ENCODE measurements at regions not wholly inside any gene's neighbourhood (a gene's known extent, or its start where the extent isn't known, plus 50 kb on each side); places are given as distances from the start of the nearest gene placed in this dataset.

DNA sequence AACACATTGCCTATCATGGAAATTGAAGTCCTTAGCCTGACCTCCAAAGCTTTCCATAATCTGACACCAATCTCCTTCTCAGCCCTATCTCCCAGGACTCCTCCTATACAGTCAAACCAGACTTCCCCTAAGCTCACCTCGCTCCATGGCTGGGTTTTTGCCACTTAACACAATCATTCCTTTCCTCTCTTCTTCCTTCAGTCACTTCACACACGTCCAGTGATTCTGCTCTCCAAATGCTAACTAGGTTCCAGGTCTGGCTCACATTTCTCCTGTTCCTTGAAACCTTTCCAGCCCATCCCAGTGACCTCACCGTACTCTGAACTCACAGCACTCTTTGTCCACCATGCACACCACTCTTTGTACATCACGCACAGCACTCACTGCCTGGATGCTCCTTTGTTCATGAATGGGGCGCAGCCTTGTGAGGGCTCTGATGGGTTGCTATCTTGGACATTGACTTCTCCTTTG is 98.4 kb downstream of the GLUL start:
- DNase-seq (ENCODE audit: low spot score): no peak

DNA sequence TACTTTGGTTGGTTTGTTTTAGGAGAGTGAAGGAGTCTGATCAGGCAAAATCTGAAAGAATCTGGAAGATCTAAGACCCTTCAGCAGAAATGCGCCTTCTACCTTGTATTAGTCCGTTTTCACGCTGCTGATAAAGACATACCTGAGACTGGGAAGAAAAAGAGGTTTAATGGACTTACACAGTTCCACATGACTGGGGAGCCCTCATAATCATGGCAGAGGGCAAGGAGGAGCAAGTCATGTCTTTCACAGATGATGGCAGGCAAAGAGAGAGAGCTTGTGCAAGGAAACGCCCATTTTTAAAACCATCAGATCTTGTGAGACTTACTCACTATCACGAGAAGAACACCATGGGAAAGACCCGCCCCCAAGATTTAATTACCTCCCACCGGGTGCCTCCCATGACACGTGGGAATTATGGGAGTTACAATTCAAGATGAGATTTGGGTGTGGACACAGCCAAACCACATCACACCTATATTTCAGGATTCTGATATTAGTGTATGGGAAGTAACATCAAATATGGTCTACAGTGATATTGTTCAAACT is 99.3 kb downstream of the GLUL start:
- no peak for DNase-seq (ENCODE audit: low spot score)

DNA sequence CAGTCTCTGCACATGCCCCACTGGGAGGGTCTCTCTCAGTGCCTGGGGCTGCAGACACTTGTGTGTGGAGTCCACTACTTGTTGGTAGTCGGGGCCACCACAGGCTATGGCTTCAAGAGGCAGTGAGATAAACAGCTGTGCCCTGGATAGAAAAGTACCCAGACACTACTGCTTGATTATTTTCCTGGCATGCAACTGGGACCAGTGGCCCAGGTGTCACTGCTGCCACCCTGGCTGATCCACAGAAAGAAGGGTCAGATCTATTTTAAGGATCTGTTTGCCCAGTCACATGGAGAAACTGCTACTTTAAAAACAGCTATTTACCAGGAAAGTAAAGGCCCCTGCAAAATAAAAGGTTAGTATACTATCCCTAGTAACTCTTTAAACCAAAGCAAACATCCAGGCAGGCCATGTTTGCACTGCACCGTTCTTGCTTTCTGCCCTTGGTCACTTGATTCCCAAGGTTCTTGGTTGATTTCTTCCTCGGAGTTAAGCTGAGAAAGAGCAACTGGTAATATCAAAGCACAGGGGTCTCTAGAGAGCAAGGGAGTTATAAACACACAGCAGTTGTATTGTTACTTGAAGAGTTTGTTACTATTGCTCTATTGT is 99.9 kb downstream of the GLUL start:
- DNase-seq (ENCODE audit: low spot score): no peak

DNA sequence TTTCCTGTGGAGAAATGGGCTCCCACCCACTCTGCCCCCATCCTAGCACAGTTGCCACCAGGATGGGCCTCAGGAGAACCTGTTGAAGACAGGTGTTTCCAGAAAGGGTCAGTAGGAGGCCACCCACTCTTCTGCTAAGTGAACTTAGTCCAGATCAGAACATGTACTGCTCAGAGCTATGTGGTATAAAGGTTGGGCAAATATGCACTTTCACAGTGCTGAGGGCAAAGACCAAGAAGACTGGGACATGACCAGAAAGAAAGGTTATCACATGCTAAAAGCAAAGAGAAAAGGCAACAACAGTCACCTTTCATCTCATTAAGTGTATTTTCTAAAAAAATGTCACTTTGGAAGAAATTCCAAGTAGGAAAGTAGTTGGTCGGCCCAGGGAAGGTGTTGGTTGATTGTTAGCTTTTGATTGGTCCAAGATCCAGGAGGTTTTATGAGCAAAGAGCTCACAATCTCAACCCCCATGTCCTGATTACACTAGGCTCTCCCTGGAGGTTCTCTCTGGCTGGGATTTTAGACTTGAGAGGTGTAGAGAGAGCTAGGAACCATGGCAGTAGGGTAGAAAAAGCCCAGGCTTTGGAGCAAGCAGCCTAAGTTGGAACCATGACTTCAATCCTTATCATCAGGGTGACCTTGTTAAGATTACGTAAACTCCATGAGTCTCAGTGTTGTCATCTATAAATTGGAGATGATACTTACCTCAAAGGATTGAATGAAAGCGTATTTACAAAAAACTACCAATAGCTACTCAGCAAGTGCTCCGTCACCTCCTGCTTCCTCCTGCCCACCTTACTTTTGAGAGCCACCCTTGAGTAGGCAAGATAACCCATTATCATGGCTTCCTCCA is 102.6 kb downstream of the GLUL start:
- DNase-seq (ENCODE audit: low spot score): no peak

DNA sequence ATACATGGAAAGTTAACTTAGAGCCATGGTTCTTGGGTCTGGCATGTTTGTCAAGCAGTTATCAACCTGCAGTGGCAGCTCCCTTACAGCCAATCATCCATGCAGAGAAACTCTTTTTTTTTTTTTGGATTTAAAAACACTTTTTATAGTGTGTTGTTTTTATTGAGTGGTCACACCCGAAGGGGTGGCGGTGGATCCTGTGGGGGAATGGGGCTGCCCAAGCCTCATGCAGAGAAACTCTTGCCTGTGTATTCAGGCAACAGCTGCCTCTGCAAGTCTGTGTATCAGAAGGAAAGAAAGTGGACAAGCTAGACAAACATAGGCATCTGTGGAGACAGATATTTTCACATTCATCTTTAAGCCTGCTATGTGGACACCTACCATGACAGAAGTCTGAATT is 104.8 kb downstream of the GLUL start:
- no peak for DNase-seq (ENCODE audit: low spot score)

DNA sequence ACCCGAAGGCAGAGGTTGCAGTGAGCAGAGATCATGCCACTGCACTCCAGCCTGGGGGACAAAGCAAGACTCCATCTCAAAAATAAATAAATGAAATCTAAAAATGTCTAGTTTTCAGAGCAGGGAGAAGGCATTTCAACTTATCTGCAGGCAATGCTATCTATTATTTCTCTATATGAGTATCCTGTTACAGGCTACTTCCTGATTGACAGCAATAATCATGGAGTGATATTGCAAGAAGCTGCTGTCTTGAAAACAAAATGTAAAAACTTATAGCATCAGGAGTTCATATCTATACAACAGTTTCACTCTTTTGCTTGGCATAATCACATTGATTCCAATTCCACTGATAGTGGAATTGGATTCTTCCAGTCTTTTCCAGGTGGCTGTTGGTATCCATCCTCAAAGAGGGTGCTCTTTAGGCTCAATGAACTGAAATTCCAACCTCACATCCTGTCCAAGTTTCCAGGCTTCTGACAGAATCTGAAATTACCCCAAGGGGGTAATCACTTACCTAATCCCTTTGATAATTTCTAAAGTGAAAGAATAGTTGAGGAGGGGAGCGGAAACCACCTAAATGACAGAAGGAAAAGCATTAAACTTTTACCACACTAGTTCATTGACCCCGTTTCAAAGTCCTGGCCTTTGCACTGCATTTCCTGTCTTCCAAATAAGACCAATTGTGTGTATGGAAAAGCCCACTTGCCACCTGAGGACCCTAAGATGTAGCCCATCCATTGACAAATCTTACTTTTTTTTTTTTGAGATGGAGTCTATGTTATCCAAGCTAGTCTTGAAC is 107.6 kb downstream of the GLUL start:
- no peak for DNase-seq (ENCODE audit: low spot score)

DNA sequence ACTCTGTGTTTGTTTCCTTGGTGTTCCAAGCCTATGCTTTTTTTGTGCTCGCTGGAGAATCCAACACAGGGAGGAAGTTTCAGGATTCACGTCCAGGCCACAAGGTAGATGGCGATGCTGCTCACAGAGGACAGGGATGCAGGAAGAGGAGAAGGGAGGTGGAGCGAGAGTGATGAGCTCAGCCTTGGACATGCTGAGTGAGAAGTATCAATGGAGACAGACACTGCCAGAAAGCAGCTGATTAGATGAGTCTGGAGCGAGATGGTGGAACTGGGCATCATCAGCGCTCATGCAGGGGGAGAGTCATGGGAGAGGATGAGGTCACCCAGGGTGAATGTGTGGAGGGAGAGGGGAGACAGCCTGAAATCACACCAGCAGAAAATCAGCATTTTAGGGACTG is 110.0 kb downstream of the GLUL start:
- DNase-seq (ENCODE audit: low spot score): no peak

DNA sequence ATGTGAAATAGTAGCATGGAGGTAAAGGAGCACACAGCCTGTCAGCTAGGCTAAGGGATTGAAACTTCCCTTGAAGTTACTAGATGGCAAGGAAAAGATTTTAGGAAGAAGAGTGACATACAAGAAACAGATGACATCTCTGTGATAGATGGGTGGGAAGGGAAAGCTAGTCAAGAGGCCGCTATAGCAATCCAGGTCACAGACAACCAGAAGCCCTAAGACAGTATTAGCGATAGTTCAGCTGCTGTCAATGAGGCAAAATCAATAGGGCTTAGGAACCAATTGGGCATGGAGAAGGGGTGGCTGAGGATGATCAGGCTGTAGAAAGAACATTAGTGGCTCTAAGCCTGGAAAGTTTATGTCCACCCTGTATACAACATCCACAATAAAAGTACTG is 111.1 kb downstream of the GLUL start:
- no peak for DNase-seq (ENCODE audit: low spot score)

DNA sequence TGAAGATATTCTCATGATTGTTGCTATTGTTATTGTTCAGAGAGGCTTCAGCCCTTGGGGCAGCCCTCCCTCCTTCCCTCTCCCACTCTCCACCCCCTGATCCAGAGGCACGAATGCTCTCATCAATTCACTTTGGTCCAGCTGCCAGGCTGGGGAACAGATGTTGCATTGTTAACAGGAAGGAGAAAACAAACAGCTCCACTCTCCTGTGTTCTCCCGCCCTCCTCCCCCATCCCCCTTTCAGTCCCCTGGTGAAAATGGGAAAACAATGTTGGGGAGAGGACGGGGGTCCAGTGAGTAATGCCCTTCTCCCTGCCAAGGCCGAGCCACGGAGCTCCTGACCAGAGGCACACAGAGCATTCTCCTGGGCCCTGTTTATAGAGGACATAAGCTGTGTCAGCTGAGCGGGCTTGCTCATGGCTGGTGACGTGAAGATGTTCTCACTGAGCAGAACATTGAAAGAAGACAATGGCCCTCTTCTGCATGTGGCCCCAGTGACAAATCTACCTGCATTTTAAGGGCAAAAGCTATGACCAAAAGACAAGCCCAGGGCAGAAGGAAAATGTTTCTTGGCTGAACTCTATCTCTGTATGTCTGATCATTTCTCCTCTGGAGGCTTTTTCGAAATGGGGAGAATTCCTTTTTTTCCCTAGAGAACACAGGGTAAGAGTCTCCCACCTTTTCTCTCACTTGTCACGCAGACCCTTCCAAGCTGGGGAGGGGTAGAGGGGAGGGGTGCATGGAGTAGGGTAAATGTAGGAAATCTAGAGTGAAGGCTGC is 111.7 kb downstream of the GLUL start:
- no peak for DNase-seq (ENCODE audit: low spot score)

DNA sequence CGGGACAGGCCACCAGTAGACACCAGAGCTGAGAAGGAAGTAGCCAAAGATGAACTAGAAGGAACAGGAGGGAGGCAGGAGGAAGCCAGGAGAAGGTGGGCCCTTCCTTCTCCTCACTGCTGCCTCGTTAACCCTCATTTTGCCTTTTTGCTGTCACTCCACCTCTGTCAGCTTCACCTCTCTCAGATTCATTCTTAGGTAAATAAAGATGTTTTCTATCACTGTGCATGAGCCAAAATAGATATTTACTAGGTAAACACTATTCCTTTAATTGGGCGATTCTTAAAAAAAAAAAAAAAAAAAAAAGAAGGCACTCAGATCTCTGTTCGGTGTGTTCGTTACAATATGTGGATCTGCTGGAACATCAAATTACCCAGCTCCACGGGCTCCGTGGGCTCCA is 112.3 kb downstream of the GLUL start:
- no peak for DNase-seq (ENCODE audit: low spot score)

DNA sequence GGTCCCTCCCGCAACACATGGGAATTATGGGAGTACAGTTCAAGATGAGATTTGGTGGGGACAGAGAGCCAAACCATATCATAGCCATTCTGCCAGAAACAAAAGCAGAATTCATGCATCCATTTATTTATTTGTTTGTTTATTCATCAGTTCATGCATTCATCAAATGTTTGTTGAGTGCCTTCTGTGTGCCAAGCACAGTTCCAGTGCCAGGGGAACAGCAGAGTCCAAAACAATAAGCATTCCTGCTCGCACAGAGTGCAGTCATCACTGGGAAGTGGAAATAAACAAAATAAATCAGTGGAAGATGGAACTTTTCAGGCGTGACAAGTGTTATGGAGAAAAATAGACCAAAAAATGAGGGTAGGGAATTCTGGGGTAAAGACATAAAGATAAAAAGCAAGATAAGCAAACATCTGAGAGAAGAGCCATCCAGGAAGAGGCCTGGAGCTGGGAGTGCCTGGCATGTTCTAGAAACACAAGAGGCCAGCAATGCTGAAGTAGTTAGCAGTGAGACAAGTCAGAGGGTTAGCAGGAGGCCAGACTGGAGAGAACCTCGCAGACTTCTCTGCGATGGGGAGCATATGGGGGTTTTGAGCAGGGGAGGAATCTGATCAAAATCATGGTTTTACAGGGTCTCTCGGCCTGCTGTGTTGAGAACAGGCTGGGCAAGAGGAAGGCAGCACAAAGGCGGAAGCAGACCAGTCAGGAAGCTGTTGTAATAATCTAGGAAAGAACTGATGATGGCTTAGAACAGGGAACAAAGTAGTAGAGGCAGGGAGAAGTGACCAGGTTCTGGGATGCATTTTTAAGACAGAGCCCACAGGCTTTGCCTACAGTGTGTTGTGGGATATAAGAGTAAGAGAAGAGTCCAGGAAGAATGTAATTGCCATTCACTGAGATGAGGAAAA is 113.2 kb downstream of the GLUL start:
- no peak for DNase-seq (ENCODE audit: low spot score)

DNA sequence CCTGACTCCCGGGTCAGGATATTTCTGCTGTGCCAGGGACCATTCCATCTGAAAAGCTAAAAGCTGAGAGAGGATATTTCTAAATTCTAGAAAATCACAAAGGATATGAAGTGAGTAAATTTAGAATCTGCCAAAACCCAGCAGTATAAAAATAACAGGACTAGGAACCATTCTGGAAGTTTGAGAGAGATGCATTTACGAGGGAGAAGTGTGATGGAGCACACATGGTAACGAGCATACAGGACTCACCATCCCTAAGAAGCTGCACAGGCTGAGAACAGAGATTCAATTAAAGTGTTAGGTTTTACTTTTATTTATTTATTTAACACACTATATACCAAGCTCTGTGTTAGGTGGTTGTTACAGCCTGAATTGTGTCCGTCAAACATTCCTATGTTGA is 116.3 kb downstream of the GLUL start:
- no peak for DNase-seq (ENCODE audit: low spot score)

DNA sequence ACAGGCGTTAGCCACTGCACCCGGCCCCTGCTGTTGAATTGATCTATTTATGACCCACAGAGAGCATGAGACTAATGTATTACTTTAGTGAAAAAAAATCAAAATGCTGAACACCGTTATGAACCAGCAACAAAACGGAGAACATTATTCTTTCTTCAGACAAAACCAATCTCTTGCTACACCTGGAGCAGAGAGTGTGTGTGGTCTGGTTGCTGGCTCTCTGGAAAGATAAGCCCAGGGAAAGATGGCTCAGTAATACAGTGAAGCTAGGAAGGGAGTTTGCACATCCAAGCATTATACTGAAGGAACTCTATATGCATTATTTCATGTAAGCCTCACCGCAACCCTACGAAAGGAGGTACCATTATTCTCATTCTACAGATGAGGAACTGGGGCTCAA is 117.0 kb downstream of the GLUL start:
- no peak for DNase-seq (ENCODE audit: low spot score)

DNA sequence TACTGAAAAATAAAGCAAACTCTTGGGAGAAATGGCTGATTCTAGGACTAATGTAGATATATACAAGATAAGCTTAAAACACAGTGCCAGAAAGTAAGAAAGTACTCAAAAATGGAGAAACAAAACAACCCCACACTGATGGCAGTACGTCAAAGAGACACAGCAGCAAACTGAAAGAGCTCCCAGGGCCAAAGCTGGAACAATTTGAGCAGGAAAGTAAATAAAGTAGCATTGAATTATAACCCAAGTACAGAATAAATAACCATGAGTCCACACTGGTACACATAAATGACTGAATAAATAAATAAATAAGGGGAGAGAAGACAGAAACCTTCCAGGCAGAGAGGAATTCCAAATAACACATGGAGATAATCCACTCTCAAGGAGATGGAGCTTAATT is 120.9 kb downstream of the GLUL start:
- DNase-seq (ENCODE audit: low spot score): no peak

DNA sequence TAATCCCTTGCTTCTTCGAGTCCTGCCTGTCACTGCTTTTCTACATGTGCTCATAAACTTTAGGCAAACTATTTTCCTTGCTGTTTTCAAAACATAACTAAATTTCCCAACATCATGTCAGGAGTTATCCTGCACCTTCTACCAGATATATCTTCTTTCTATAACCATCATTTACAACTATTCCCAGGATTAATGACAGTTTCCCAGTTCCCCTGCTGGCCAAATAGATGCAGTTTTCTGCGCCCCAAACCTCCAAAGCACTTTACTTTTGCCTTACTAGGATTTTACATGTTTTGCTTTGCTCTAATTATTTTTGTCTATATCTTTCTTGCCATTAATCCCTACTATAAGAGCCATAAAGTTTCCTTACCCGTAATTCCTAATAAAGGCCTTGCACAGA is 122.5 kb downstream of the GLUL start:
- no peak for DNase-seq (ENCODE audit: low spot score)

DNA sequence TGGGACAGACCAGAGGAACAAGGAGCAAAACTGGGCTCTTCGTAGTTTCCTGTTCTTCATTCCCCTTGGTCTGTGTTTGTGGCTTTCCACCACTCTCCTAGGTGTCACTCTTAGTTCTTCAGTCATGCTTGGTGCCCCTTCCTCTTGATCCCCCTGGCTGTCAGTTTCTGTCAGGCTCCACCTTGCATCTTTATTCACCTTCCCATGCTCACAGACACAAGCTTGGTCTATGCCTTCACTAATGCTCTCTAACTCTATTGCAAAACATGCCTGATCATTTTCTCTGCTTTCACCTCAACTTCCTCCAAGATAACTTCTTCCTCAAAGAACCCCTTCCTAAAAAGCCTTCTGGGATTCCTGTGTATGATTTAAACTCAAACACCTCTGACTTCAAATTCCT is 122.9 kb downstream of the GLUL start:
- DNase-seq (ENCODE audit: low spot score): no peak

DNA sequence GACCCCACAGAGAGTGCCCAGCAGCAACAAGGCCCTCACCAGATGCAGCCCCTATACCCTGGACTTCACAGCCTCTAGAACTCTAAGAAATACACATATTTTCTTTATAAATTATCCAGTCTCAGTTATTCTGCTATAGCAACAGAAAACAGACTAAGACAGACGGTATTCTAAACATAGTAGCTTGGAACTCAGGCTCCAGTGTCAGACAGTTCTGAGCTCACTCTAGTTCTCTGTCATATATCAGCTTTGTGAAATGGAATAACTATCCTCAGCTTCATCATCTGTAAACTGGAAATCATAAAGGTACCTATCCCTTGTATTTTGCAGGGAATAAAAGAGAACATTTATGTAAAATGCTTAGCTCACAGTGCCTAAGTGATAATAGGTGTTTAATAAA is 127.4 kb downstream of the GLUL start:
- DNase-seq (ENCODE audit: low spot score): no peak

DNA sequence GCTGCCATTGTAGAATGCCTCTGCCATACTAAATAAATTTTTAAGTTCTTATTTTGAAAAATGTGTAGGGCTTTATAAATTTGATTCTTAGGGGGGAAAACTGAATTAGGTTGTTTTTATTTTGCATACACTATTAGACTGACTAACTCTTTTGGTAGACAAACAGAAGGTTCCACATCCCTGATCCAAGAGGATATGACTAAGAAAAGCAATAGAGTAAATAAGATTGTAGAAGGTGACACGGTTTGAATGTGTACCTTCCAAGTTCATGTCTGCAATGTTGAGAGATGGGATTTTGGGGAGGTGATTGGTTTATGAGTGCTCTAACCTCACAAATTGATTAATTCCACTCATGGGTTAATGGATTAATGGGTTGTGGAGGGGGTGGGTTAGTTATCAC is 127.9 kb downstream of the GLUL start:
- DNase-seq (ENCODE audit: low spot score): no peak

DNA sequence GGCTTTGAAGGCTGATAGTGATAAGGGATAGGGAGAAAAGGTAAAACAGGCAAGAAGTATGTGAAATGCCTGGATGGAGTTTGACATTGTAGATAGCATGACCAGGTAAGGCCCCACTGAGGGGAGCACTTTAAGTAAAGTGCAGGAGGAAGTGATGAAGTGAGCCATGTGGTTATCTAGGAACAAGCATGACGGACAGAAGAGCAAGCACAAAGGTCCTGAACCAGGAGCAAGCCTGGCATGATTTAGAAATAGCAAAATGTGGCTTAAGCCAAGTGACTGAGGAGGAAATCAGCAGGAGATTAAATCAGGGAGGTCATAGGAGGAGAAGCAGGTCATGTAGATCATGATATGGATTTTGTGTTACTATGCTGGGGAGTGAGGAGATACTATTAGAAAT is 129.2 kb downstream of the GLUL start:
- DNase-seq (ENCODE audit: low spot score): no peak

DNA sequence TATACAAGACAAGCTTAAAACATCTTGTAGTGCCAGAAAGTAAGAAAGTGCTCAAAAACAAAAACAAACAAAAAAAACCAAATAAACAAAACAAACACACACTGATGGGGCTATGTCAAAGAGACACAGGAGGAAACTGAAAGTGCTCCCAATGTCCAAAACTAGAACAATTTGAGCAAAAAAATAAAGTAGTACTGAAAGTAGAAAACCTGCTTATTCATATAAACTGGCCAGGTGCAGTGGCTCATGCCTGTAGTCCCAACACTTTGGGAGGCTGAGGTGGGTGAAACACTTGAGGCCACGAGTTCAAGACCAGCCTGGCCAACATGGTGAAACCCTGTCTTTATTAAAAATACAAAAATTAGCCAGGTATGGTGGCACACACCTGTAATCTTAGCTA is 129.9 kb downstream of the GLUL start:
- no peak for DNase-seq (ENCODE audit: low spot score)

DNA sequence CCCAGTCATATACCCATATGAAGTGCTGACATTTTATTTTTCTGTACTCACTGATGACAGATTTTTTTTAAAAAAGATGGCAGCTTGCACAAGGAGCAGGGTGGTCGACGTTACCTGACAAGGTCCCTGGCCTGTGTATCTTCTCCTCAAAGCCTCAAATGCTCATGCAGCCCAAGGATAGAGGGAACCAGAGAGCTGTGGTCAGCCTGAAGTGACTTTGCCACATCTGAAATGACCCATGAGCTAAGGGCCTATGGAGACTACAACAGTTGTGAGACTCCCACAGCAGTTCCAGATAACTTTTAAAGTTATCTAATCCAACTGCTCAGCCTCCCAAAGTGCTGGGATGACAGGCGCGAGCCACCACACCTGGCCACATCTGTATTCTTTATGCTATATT is 131.1 kb downstream of the GLUL start:
- no peak for DNase-seq (ENCODE audit: low spot score)

Measured in hepatic stellate cell (primary cell).